IMR-90 (cell line): ENCODE measurements at regions not wholly inside any gene's neighbourhood (a gene's known extent, or its start where the extent isn't known, plus 50 kb on each side); places are given as distances from the start of the nearest gene placed in this dataset.

Source experiments
- CTCF ChIP-seq: conservative IDR thresholded peaks from 2 replicates; pipeline ENCODE4 v1.5.1; 2012; ENCODE audit warnings: mild to moderate bottlenecking, low read depth, low read length, improper control_type of control experiment
- ELK1 ChIP-seq: fragments of 150-350 bp; IDR thresholded peaks from 2 replicates; pipeline ENCODE4 v1.6.1; 2016; ENCODE audit warnings: low read depth, mild to moderate bottlenecking, low read length, moderate library complexity, borderline replicate concordance
- MAFK ChIP-seq: IDR thresholded peaks from 2 replicates; pipeline ENCODE4 v1.6.1; 2012; ENCODE audit warnings: low read depth, low read length, improper control_type of control experiment
- MXI1 ChIP-seq: IDR thresholded peaks from 2 replicates; pipeline ENCODE4 v1.6.1; 2012; ENCODE audit warnings: low read depth, mild to moderate bottlenecking, low read length, moderate library complexity, borderline replicate concordance
- POLR2A ChIP-seq: IDR thresholded peaks from 2 replicates; pipeline ENCODE4 v1.6.1; 2012; ENCODE audit warnings: mild to moderate bottlenecking, low read depth, low read length
- RFX5 ChIP-seq: IDR thresholded peaks from 2 replicates; pipeline ENCODE4 v1.8.0; 2012; ENCODE audit warnings: low read depth, mild to moderate bottlenecking, low read length, moderate library complexity

GRCh38 chr3:187586226-187586625 lies 84.0 kb downstream of the SST start:
- TF ChIP-seq CTCF: no peak
- TF ChIP-seq RFX5: no peak
- no peak for TF ChIP-seq ELK1
- TF ChIP-seq POLR2A: no peak
- TF ChIP-seq MAFK: no peak
- TF ChIP-seq MXI1: no peak
